ENCODE measurements at regions not wholly inside any gene's neighbourhood (a gene's known extent, or its start where the extent isn't known, plus 50 kb on each side); places are given as distances from the start of the nearest gene placed in this dataset.

DNA sequence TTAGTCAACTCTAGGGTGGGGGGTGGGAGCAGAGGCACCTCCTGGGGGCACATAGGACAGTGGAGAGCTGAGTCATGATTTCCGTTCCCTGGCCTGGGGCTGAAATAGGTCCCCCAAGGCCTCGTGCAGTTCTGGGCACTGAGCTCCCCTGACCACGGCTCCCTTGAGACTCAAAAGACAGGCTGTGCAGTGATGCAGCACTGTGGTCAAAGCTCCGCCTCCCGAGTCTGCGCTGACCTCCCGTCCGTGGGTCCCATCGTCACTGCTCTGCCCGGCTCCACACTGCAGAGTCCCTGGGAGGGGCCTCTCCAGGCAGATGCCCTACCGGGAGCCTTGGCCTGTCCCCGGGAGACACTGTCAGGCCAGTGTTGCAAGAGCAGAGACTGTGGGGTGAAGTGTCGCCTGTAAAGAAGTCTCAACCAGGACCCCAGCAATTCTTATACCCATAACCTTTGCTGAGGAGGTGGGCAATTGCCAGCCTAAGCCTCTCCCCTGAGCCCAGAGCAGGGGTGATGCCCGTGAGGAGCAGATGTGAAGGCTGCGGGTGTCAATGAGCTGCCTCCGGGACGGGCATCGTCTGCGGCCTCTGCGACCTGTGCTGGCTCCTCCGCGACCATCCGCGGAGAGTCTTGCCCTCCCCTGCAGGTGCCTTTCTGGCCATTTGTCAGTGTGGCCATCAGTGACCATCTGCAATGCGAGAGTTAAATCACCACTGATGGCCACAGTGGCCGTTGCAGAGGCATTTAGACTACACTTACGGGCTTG, 877.3 kb downstream of the BRD1 start:
- H4K20me1 ChIP-seq (ENCODE audit: low read depth, low read length) = no peaks in the 10 kb centered on the region
- H3F3A ChIP-seq (ENCODE audit: insufficient read depth) = no peaks in the 10 kb centered on the region
- H2AFZ ChIP-seq (ENCODE audit: low read depth, low read length, severe bottlenecking) = no peak overlapping the region
- no peaks in the 10 kb centered on the region for H3K36me3 ChIP-seq (ENCODE audit: low read length)
- H3K4me2 ChIP-seq (ENCODE audit: low read depth, low read length, poor library complexity, severe bottlenecking) = no peak overlapping the region
- H3K27ac ChIP-seq (ENCODE audit: low read depth, low read length) = no peak overlapping the region
- no peak overlapping the region for H3K9ac ChIP-seq (ENCODE audit: low read length)
- H3K79me2 ChIP-seq (ENCODE audit: insufficient read depth, low read length) = no peaks in the 10 kb centered on the region
- H3K9me3 ChIP-seq (ENCODE audit: insufficient read depth, low read length) = no peaks in the 10 kb centered on the region
- H3K27me3 ChIP-seq (ENCODE audit: low read length) = no peaks in the 10 kb centered on the region
- TF ChIP-seq EZH2phosphoT487 (conservative IDR thresholded peaks at IDR 0.05; ENCODE audit: low read length) = no peak
- TF ChIP-seq, protein P1, sequence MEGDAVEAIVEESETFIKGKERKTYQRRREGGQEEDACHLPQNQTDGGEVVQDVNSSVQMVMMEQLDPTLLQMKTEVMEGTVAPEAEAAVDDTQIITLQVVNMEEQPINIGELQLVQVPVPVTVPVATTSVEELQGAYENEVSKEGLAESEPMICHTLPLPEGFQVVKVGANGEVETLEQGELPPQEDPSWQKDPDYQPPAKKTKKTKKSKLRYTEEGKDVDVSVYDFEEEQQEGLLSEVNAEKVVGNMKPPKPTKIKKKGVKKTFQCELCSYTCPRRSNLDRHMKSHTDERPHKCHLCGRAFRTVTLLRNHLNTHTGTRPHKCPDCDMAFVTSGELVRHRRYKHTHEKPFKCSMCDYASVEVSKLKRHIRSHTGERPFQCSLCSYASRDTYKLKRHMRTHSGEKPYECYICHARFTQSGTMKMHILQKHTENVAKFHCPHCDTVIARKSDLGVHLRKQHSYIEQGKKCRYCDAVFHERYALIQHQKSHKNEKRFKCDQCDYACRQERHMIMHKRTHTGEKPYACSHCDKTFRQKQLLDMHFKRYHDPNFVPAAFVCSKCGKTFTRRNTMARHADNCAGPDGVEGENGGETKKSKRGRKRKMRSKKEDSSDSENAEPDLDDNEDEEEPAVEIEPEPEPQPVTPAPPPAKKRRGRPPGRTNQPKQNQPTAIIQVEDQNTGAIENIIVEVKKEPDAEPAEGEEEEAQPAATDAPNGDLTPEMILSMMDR (IDR thresholded peaks at IDR 0.05; ENCODE audit: insufficient read depth, low read length, poor library complexity, severe bottlenecking) = no peak
- no peak overlapping the region for H3K4me3 ChIP-seq (ENCODE audit: insufficient read depth, low read length, poor library complexity, severe bottlenecking)
- H3K9me2 ChIP-seq (replicated peaks; ENCODE audit: insufficient read depth, low read length) = no peaks in the 10 kb centered on the region

DNA sequence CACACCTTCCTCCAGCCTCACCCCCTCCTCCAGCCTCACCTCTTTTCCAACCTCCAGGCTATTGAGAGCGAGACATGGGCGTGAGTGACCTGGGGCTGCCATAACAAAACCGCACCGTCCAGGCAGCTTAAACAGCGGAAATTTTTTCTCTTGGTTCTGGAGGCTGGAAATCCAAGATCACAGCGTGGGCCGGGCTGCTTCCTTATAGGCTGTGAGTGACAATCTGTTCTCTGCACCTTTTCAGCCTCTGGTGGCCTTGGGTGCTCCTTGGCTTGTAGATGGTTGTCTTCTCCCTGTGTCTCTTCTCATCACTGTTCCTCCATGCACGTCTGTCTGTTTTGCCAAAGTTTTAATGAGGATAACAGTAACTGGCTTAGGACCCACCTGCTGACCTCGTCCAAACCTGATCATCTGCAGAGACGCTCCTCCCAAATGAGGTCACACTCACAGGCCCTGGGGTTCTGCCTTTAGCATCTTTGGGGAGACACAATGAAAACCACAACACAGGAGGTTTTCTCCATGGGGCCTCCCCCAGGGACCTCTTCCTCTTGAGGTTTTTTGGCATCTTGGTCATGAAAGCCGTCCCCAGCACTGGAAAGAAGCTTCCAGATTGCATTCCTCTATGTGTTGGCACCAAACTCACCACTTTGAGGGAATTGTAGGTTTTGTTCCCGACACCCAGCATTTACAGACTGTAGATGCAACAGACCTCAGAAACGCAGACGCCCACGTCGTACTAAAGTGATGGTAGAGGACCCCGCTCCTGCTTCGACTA, 878.1 kb downstream of the BRD1 start:
- Histone ChIP-seq H3K9me3 (ENCODE audit: insufficient read depth, low read length) (no peaks in the 10 kb centered on the region), H3K27me3 (ENCODE audit: low read length) (no peaks in the 10 kb centered on the region), H3K9ac (ENCODE audit: low read length) (no peak overlapping the region), H3K79me2 (ENCODE audit: insufficient read depth, low read length) (no peaks in the 10 kb centered on the region), H3K4me3 (ENCODE audit: insufficient read depth, low read length, poor library complexity, severe bottlenecking) (no peak overlapping the region), H3K36me3 (ENCODE audit: low read length) (no peaks in the 10 kb centered on the region), H4K20me1 (ENCODE audit: low read depth, low read length) (no peaks in the 10 kb centered on the region), H2AFZ (ENCODE audit: low read depth, low read length, severe bottlenecking) (no peak overlapping the region), H3F3A (ENCODE audit: insufficient read depth) (no peaks in the 10 kb centered on the region), H3K9me2 (replicated peaks; ENCODE audit: insufficient read depth, low read length) (no peaks in the 10 kb centered on the region), H3K4me2 (ENCODE audit: low read depth, low read length, poor library complexity, severe bottlenecking) (no peak overlapping the region), H3K27ac (ENCODE audit: low read depth, low read length) (no peak overlapping the region)
- TF ChIP-seq EZH2phosphoT487 (conservative IDR thresholded peaks at IDR 0.05; ENCODE audit: low read length) = no peak
- TF ChIP-seq, protein P1 (IDR thresholded peaks at IDR 0.05; ENCODE audit: insufficient read depth, low read length, poor library complexity, severe bottlenecking) = no peak

DNA sequence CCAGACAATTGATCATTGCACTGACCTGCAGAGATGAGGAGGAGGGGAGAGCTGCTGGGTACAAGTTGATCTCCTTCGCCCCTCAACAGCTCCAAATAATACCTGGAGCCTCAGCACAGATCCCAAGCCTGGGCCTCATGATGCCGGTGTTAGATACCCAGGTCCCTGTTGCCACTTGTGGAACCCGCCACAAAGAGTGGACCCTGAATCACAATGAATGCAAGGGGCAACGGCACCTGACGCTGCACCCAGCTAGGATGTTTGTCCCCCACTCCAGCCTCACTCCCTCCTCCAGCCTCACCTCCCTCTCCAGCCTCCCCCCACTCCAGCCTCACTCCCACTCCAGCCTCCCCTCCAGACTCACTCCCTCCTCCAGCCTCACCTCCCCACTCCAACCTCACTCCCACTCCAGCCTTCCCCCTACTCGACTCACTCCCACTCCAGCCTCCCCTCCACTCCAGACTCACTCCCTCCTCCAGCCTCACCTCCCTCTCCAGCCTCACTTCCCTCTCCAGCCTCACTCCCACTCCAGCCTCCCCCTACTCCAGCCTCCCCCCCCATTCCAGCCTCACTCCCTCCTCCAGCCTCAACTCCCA, 879.0 kb downstream of the BRD1 start:
- Histone ChIP-seq H2AFZ (ENCODE audit: low read depth, low read length, severe bottlenecking) (no peak overlapping the region), H3K9me2 (replicated peaks; ENCODE audit: insufficient read depth, low read length) (no peaks in the 10 kb centered on the region), H4K20me1 (ENCODE audit: low read depth, low read length) (no peaks in the 10 kb centered on the region), H3K9me3 (ENCODE audit: insufficient read depth, low read length) (no peaks in the 10 kb centered on the region), H3K27me3 (ENCODE audit: low read length) (no peaks in the 10 kb centered on the region), H3K79me2 (ENCODE audit: insufficient read depth, low read length) (no peaks in the 10 kb centered on the region), H3K9ac (ENCODE audit: low read length) (no peak overlapping the region), H3K36me3 (ENCODE audit: low read length) (no peaks in the 10 kb centered on the region), H3K4me3 (ENCODE audit: insufficient read depth, low read length, poor library complexity, severe bottlenecking) (no peak overlapping the region), H3K27ac (ENCODE audit: low read depth, low read length) (no peak overlapping the region), H3F3A (ENCODE audit: insufficient read depth) (no peaks in the 10 kb centered on the region), H3K4me2 (ENCODE audit: low read depth, low read length, poor library complexity, severe bottlenecking) (no peak overlapping the region)
- TF ChIP-seq, protein P1 (IDR thresholded peaks at IDR 0.05; ENCODE audit: insufficient read depth, low read length, poor library complexity, severe bottlenecking) = no peak
- TF ChIP-seq EZH2phosphoT487 (conservative IDR thresholded peaks at IDR 0.05; ENCODE audit: low read length) = no peak
